ENCODE measurements at regions not wholly inside any gene's neighbourhood (a gene's known extent, or its start where the extent isn't known, plus 50 kb on each side); places are given as distances from the start of the nearest gene placed in this dataset.
"Not testable (repeated sequence)": the region's sequence is repeated elsewhere in the genome, so short reads cannot be mapped to it uniquely, and the experiment has no call there.

DNA sequence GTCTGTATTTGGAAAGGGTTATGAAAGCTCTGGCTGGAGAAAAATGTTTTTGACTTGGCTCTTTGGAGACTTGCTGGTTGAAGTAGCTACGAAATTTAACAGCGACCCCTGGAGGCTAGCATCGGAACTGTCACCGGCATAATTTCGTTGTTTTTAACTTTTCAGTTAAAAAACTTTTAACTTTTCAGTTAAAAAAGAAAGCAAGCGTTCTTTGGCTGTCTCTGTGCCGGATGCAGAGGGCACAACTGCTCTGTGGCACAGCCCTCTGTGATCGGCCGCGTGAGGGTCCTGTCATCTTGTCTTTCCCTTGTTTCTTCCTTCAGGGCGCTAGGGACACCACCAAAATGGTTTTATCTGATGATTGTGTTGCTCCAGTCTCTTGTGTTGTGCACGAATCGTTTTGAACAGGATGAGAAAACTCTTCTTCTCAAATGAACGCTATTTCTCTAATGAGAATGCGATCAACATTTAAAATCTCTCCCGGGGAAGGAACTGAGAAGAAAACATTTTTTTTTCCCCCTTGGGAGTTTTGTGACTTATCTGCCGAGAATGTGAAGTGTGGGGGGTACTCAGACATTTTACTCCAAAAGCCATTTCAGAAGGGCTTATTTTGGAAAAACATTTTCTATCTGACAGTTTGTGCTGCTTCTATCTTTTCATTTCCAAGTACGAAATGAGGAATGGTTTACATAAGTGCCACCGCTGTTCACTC, 57.1 kb downstream of the ADCYAP1 start:
- peak; percentile 4 for DNase-seq (ENCODE audit: low read depth)

- DNase-seq (ENCODE audit: low read depth) = no peak
Measured at GRCh38 chr18:963276-963675, 58.6 kb downstream of the ADCYAP1 start.

DNA sequence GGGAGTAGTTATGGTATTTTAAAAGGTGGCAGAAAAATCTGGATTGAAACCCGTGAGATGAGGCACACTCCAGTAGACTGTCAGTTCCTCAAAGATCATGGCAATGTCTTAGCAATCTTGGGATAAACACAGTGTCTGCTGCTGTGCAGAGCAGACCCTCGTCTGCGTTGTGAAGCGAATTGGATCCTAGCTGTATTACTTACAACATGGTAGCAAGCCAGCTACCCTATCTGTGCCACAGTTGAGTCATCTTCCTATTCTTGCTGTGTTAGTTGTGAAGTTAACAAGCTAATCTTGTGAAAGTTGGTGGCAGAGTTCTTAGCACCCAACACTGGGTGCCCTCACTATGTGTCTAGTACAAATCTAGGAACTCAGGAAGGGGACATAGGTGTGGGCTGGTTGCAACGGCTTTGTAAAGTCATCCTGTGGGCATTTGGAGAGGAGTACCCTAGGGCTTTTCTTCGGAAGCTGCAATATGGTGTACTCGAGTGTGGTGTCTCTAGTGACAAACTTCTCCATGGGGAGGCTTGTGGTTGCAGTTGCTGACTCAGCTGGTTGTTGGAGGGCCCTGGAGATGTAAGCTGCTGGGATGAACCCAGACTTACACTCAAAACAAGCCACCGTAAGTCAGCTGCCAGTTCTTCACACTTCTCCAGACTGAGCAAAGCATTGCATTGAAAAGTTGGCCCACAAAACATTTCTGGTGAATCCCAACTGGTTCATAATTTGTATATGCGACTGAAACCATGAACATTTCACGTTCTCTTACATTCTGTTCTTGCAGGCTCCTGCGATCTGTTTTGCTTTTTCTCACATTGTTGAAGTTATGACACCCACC, 61.5 kb downstream of the ADCYAP1 start:
- no peak for DNase-seq (ENCODE audit: low read depth)

DNA sequence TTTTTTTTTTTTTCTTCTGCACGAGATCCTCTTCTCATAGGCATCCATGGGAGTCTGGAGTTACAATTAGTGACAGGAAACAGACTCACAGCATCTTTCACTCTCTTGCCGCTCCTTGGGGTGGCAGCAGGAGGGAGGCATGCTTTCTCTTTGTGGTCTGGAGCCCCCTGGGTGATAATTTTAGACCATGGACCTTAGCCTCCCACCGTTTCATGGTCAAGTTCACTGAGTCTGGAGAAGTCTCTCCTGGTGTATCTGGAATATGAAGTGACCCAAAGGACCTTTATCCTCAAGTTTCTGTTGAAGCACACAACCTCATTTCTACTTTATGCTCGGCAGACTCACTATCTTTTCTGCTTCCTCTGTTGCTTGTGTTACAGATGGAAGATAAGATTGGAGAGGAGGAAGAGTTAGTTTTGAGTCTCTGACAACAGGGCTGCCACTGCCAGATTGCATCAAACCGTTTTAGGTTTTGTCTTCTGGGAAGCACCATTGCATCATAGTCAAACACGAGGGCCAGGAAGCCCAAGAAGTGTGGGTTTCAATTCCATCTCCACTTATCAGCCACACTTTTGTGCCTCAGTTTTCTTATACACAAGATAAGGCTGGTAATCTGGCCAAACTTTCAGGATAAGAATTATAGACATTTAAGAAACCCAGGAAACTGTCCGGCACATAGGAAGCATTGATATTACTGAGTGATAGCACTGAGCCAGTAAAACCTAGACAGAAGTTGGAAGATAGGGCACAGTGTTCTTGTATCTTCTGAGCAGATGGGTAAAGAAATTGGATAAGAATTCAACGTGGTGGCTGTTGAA, 62.3 kb downstream of the ADCYAP1 start:
- no peak for DNase-seq (ENCODE audit: low read depth)

DNA sequence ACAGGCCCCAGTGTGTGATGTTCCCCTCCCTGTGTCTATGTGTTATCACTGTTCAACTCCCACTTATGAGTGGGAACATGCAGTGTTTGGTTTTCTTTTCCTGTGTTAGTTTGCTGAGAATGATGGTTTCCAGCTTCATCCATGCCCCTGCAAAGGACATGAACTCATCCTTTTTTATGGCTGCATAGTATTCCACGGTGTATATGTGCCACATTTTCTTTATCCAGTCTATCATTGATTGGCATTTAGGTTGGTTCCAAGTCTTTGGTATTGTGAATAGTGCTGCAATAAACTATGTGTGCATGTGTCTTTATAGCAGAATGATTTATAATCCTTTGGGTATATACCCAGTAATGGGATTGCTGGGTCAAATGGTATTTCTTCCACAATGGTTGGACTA, 64.2 kb downstream of the ADCYAP1 start:
- not testable (repeated sequence) for DNase-seq (ENCODE audit: low read depth)

DNA sequence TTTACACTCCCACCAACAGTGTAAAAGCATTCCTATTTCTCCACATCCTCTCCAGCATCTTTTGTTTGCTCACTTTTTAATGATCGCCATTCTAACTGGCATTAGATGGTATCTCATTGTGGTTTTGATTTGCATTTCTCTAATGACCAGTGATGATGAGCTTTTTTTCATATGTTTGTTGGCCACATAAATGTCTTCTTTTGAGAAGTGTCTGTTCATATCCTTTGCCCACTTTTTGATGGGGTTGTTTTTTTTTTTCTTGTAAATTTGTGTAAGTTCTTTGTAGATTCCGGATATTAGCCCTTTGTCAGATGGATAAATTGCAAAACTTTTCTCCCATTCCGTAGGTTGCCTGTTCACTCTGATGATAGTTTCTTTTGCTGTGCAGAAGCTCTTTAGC, 64.6 kb downstream of the ADCYAP1 start:
- not testable (repeated sequence) for DNase-seq (ENCODE audit: low read depth)

GRCh38 chr18:974606-975005, 69.9 kb downstream of the ADCYAP1 start:
- DNase-seq (ENCODE audit: low read depth) = not testable (repeated sequence)

DNA sequence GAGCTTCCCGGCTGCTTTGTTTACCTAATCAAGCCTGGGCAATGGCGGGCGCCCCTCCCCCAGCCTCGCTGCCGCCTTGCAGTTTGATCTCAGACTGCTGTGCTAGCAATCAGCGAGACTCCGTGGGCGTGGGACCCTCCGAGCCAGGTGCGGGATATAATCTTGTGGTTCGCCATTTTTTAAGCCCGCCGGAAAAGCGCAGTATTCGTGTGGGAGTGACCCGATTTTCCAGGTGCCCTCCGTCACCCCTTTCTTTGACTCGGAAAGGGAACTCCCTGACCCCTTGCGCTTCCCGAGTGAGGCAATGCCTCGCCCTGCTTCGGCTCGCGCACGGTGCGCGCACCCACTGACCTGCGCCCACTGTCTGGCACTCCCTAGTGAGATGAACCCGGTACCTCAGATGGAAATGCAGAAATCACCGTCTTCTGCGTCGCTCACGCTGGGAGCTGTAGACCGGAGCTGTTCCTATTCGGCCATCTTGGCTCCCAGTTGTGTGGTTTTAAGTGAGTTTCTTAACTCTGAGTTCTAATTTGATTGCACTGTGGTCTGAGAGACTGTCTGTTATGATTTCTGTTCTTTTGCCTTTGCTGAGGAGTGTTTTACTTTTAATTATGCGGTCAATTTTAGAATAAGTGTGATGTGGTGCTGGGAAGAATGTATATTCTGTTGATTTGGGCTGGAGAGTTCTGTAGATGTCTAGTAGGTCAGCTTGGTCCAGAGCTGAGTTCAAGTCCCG, 71.9 kb downstream of the ADCYAP1 start:
- not testable (repeated sequence) for DNase-seq (ENCODE audit: low read depth)

- DNase-seq (ENCODE audit: low read depth) = not testable (repeated sequence)
Measured at GRCh38 chr18:977327-977726, 72.7 kb downstream of the ADCYAP1 start.

DNA sequence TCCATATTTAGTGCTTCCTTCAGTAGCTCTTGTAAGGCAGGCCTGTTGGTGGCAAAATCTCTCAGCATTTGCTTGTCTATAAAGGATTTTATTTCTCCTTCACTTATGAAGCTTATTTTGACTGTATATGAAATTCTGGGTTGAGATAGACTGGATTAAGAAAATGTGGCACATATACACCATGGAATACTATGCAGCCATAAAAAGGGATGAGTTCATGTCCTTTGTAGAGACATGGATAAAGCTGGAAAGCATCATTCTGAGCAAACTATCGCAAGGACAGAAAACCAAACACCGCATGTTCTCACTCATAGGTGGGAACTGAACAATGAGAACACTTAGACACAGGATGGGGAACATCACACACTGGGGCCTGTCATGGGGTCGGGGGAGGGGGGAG, 73.1 kb downstream of the ADCYAP1 start:
- DNase-seq (ENCODE audit: low read depth) = not testable (repeated sequence)

GRCh38 chr18:980586-980985, 75.9 kb downstream of the ADCYAP1 start:
- no peak for DNase-seq (ENCODE audit: low read depth)

DNA sequence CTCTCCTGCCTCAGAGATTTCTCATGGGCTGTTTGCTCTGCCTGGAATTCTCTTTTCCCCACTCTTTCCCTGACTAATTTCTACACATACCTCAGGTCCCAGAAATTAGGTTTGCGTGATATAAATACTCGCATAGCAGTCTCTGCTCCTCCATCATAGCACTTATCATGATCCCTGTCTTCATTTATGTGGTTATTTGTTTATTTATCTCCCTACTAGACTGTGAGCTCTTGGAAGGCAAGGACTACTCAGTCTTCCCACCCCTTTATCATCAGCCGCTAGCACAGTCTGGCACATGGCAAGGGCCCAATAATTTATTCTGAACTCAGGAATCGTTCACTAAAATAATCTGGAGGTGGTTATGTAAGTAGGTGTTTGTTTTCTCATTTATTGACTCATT, 79.3 kb downstream of the ADCYAP1 start:
- no peak for DNase-seq (ENCODE audit: low read depth)

GRCh38 chr18:985212-985661, 80.6 kb downstream of the ADCYAP1 start:
- DNase-seq (ENCODE audit: low read depth) = no peak

DNA sequence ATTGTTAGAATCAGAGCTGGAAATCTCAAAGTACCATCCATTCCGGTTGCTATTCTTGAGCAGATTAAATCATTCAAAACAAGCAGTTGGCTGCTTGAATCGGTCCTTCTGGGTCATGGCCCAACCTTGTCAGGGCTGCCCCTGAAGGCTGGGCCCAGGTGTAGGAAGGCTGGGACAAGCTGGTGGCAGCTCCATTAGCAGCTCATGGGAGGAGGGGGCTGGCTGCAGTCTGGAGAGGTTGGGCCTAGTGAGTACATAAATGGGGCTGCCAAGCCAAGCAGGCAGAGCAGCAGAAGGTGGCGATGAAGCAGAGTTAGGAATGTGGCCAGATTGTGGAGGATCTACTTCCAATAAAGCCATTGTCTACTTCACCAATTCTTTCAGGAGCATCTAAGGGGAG, 81.4 kb downstream of the ADCYAP1 start:
- no peak for DNase-seq (ENCODE audit: low read depth)

DNA sequence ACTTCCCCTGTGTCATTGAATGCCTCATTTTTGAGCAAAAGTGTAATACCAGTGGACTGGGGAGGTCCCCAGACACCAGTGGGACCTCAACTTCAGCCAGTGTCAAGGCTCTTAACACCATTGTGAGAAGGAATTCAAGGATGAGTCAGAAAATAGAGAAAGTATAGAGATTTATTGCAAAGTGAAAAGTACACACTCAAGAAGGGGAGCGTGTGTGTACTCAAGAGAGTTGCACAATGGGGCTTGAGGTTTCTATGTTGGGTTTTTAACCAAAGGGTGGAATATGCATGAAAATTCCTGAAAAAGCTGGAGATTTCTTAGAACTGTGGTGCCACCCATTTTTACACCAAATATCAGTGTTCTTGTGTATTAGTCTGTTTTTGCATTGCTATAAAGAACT, 81.9 kb downstream of the ADCYAP1 start:
- DNase-seq (ENCODE audit: low read depth) = no peak

GRCh38 chr18:987325-988186, 82.9 kb downstream of the ADCYAP1 start:
- DNase-seq (ENCODE audit: low read depth) = no peak

DNA sequence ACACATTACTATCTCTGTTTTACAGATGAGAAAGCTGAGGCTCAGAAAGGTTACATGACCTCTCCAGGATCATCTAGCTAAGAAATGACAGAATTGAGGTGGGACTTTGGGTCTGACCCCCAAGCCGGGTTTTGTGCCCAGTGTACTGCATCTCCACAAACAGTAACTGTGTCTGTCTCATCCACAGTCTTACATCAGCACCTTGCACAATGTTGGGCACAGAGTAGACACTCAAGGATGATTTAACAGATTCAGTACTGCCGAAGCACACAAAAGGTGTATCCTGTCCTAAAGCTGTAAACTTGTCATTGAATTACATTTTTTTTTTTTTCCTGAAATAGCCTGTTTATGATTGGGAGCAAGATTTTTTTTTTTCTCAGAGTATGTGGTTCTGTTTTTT, 84.8 kb downstream of the ADCYAP1 start:
- no peak for DNase-seq (ENCODE audit: low read depth)

- DNase-seq (ENCODE audit: low read depth) = no peak
Measured at GRCh38 chr18:990197-990596, 85.5 kb downstream of the ADCYAP1 start.

GRCh38 chr18:991441-991840, 86.8 kb downstream of the ADCYAP1 start:
- no peak for DNase-seq (ENCODE audit: low read depth)

GRCh38 chr18:993560-993959, 88.9 kb downstream of the ADCYAP1 start:
- no peak for DNase-seq (ENCODE audit: low read depth)

GRCh38 chr18:995629-996028, 91.0 kb downstream of the ADCYAP1 start:
- no peak for DNase-seq (ENCODE audit: low read depth)

All from activated gamma-delta T cell treated with anti-CD3 and anti-CD28 coated beads, Interleukin-2, amount 50 U/mL, for 16 hours (primary cell).